Adrenal gland (tissue), 5 donors: ENCODE measurements at regions not wholly inside any gene's neighbourhood (a gene's known extent, or its start where the extent isn't known, plus 50 kb on each side); places are given as distances from the start of the nearest gene placed in this dataset.

Experiments used
- POLR2A ChIP-seq, 2 donors: fragments of 450-650 bp; IDR thresholded peaks; one replicate each; pipeline ENCODE4 v1.6.1; 2017; ENCODE audit warnings: antibody characterized with exemption in 2 of 2, mild to moderate bottlenecking in 2 of 2, moderate library complexity in 1 of 2
- TF ChIP-seq, protein P1 (sequence below), 6 experiments: fragments of 450-650 bp in 4 of 6; fragments of 200-600 bp in 2 of 6; sonication (generic) in 1 of 6; IDR thresholded peaks; 1 replicate in 5 of 6; 2 replicates in 1 of 6; pipeline versions ENCODE4 v1.5.1 to v1.8.0; 2016 to 2021; ENCODE audit warnings: antibody characterized with exemption in 6 of 6, mild to moderate bottlenecking in 2 of 6, moderate library complexity in 1 of 6
- donor health status: DM: no; HTN: no; CAD: no.

DNA sequence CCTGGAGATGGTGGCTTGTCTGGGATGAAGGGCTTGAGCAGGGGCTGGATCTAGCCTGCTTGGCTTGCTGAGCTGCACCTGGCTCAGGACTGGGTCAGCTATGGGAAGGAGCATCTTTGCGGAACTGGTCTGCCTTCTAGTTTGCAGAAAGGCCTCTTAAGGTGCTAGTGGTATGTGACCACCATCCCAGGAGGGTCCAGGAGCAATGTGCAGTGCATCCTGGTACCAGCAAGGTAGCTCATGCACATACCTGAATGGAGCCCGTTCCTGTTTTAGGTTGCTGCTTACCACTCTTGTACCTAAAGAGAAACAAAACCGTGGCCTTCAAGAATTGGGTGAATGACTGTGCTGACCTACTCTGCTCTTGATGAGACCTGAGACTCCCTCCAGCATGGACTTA lies 118.6 kb upstream of the PELI1 start:
- TF ChIP-seq, protein P1, sequence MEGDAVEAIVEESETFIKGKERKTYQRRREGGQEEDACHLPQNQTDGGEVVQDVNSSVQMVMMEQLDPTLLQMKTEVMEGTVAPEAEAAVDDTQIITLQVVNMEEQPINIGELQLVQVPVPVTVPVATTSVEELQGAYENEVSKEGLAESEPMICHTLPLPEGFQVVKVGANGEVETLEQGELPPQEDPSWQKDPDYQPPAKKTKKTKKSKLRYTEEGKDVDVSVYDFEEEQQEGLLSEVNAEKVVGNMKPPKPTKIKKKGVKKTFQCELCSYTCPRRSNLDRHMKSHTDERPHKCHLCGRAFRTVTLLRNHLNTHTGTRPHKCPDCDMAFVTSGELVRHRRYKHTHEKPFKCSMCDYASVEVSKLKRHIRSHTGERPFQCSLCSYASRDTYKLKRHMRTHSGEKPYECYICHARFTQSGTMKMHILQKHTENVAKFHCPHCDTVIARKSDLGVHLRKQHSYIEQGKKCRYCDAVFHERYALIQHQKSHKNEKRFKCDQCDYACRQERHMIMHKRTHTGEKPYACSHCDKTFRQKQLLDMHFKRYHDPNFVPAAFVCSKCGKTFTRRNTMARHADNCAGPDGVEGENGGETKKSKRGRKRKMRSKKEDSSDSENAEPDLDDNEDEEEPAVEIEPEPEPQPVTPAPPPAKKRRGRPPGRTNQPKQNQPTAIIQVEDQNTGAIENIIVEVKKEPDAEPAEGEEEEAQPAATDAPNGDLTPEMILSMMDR (IDR thresholded peaks at IDR 0.05): no peak
- no peak for TF ChIP-seq POLR2A (IDR thresholded peaks at IDR 0.05)
